T-helper 1 cell treated with Interleukin-12 subunit alpha and Interleukin-12 subunit beta and Interleukin-4 antibody, amounts not matched to agents 30 μg/mL and 1 μg/mL, for 36 hours (primary cell): ENCODE measurements at regions not wholly inside any gene's neighbourhood (a gene's known extent, or its start where the extent isn't known, plus 50 kb on each side); places are given as distances from the start of the nearest gene placed in this dataset.
"Not testable (repeated sequence)": the region's sequence is repeated elsewhere in the genome, so short reads cannot be mapped to it uniquely, and the experiment has no call there.

Source experiments
- H3K27ac Mint-ChIP-seq: one replicate; pipeline ENCODE4 v1.8.0; 2021; ENCODE audit warnings: mild to moderate bottlenecking, mixed read lengths
- H3K27me3 Mint-ChIP-seq: one replicate; pipeline ENCODE4 v1.8.0; 2021; ENCODE audit warnings: low read depth, mixed read lengths
- H3K36me3 Mint-ChIP-seq: one replicate; pipeline ENCODE4 v1.8.0; 2021; ENCODE audit warnings: low read depth, mixed read lengths
- H3K4me1 Mint-ChIP-seq: one replicate; pipeline ENCODE4 v1.8.0; 2021; ENCODE audit warnings: low read depth, mixed read lengths
- H3K4me3 Mint-ChIP-seq: one replicate; pipeline ENCODE4 v1.8.0; 2021; ENCODE audit warnings: mild to moderate bottlenecking, moderate library complexity, mixed read lengths
- H3K9me3 Mint-ChIP-seq: one replicate; pipeline ENCODE4 v1.8.0; 2021; ENCODE audit warnings: mixed read lengths

- not testable (repeated sequence) for H3K27ac Mint-ChIP-seq, H3K27me3 Mint-ChIP-seq, H3K9me3 Mint-ChIP-seq, H3K4me1 Mint-ChIP-seq, H3K4me3 Mint-ChIP-seq, H3K36me3 Mint-ChIP-seq
Measured at GRCh38 chr4:3894086-3894959, 128.1 kb downstream of the ADRA2C start.

DNA sequence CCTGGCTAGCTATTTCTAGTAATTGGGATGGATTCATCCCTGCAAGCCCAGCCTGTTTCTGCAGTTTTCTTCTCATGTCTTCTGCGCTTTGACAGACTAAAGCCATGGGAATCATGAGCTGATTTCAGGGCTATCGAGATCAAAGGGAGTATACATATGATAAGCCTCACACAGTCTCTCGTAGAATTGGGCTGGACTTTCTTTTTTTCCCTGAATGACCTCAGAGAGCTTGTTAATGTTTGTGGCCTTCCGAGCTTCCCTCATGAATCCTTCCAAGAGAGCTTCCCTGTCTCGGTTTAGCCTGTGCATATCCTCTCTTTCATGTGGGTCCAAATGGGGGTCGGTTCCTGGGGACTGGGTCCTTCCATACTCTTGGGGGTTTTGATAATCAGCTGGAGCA lies 130.3 kb downstream of the ADRA2C start:
- Mint-ChIP-seq H3K27ac (no peak overlapping the region), H3K9me3 (no peaks in the 10 kb centered on the region), H3K4me1 (no peaks in the 10 kb centered on the region), H3K27me3 (no peaks in the 10 kb centered on the region), H3K4me3 (no peak overlapping the region), H3K36me3 (no peaks in the 10 kb centered on the region)

DNA sequence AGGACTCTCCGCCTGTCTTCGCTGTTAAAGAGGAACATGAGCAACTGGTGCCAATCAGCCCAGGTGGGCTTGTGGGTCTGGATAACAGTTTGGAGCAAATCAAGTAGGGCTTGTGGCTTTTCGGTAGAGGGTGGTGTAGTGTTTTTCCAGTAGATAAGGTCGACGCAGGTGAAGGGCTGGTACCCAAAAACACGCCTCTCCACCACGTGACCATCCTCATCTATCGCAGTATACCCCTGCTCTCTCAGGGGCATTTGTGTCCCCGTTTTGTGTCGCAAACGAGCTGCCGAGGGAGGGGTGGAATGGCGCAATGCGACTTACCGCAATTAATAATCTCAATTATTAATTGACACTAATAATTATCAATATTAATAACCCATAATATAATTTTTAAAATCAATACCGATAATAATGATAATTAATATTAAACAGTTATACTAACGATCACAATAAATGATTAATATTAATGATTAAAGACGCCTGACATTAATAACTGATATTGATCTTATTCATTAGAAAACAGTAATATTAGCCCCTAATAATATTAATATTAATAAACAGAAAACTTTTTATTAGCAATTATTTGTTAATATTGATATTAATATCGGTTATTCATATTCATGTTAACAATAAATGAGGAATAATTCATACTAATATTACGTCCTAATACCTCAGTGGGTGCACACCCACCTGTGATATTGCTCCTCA lies 130.8 kb downstream of the ADRA2C start:
- not testable (repeated sequence) for H3K4me3 Mint-ChIP-seq, H3K4me1 Mint-ChIP-seq, H3K27ac Mint-ChIP-seq, H3K9me3 Mint-ChIP-seq, H3K36me3 Mint-ChIP-seq, H3K27me3 Mint-ChIP-seq

GRCh38 chr4:3898098-3898497 lies 131.9 kb downstream of the ADRA2C start:
- Mint-ChIP-seq H3K9me3 (no peaks in the 10 kb centered on the region), H3K27me3 (no peaks in the 10 kb centered on the region), H3K27ac (no peak overlapping the region)

DNA sequence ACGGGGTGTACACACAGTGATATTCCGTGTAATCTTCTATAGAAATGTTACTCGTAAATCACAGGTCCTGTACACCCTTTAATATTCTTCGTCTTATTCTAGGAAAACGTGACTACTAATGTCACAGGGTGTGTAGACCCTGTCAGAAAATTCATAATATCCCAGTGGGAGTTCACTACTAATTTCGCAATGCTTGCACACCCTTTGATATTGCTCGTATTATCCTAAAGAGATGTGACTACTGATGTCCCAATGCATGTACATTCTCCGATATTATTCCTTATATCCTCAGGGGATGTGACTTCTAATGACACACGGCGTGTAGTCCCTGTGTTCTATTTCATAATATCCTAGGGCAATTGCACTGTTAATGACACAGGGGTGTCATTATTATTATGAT lies 132.7 kb downstream of the ADRA2C start:
- H3K9me3 Mint-ChIP-seq, H3K27ac Mint-ChIP-seq, H3K4me3 Mint-ChIP-seq, H3K4me1 Mint-ChIP-seq, H3K36me3 Mint-ChIP-seq, H3K27me3 Mint-ChIP-seq: not testable (repeated sequence)

More at GRCh38 chr4:3898098-3898497, 131.9 kb downstream of the ADRA2C start:
- no peaks in the 10 kb centered on the region for H3K36me3 Mint-ChIP-seq
- no peak overlapping the region for H3K4me3 Mint-ChIP-seq
- H3K4me1 Mint-ChIP-seq = no peaks in the 10 kb centered on the region

DNA sequence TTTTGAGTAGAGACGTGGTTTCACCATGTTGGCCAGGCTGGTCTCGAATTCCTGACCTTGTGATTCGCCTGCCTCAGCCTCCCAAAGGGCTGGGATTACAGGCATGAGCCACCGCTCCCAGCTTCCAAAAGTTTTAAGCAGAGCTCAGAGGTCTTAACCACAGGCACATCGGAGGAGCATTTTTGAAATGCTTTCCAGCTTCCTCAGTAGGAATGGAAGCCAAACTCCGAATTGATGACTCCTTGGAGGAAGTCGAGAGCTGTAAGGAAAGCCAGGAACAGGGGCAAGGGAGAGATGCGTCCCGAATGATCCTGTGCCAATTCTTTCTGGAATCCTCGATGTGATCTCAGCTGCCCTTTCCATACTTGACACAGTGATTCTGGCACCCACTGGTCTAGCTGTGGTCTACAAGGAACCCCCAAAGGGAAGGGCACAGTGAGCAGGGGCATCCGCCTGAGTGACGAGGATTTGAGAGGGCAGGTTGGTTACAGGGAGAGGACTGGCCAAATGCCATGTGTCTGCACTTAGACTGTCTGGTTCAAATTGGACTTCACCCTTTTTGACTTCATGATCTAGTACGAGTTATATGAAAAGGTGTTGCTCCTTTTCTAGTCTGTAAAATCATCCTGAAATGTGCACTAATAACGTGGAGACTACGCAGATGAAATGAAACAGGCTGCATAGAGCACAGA lies 138.2 kb downstream of the ADRA2C start:
- H3K9me3 Mint-ChIP-seq, H3K27me3 Mint-ChIP-seq: not testable (repeated sequence)

GRCh38 chr4:3909616-3910015 lies 143.4 kb downstream of the ADRA2C start:
- H3K27ac Mint-ChIP-seq, H3K27me3 Mint-ChIP-seq, H3K4me1 Mint-ChIP-seq, H3K36me3 Mint-ChIP-seq, H3K4me3 Mint-ChIP-seq: not testable (repeated sequence)
- peaks cover 13% of the 10 kb centered on the region for H3K9me3 Mint-ChIP-seq

More for the DNA sequence above, 138.2 kb downstream of the ADRA2C start:
- H3K4me3 Mint-ChIP-seq, H3K27ac Mint-ChIP-seq, H3K36me3 Mint-ChIP-seq, H3K4me1 Mint-ChIP-seq: not testable (repeated sequence)

- H3K27ac Mint-ChIP-seq, H3K36me3 Mint-ChIP-seq, H3K27me3 Mint-ChIP-seq, H3K4me1 Mint-ChIP-seq, H3K4me3 Mint-ChIP-seq: not testable (repeated sequence)
- H3K9me3 Mint-ChIP-seq = peaks cover 13% of the 10 kb centered on the region
Measured at GRCh38 chr4:3910161-3910950, 144.2 kb downstream of the ADRA2C start.

DNA sequence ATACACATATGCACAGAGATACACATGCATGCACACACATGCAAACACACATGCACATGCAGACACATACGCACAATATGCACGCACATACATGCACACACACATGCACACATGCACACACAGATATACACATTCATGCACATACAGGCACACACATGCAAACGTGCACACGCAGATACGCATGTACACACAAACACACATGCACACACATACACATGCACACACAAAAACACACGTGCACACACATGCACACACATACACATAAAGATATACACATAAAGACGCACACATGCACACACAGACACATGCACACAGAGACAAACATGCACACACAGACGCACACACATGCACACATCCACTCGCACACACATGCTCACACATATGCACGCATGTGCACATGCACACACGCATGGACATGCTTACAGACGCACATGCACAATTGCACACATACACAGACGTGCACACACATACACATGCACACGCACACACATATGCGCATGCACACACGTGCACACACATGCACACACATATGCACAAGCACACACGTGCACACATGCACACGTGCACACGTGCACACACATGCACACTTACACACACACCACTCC lies 145.2 kb downstream of the ADRA2C start:
- Mint-ChIP-seq H3K27ac (no peak overlapping the region), H3K36me3 (peaks cover 1% of the 10 kb centered on the region), H3K4me1 (no peaks in the 10 kb centered on the region), H3K4me3 (no peak overlapping the region), H3K27me3 (no peaks in the 10 kb centered on the region), H3K9me3 (peaks cover 13% of the 10 kb centered on the region)

- H3K27me3 Mint-ChIP-seq, H3K36me3 Mint-ChIP-seq, H3K4me1 Mint-ChIP-seq, H3K27ac Mint-ChIP-seq, H3K4me3 Mint-ChIP-seq: not testable (repeated sequence)
- H3K9me3 Mint-ChIP-seq = peaks cover 13% of the 10 kb centered on the region
Measured at GRCh38 chr4:3914511-3914910, 148.3 kb downstream of the ADRA2C start.

- H3K9me3 Mint-ChIP-seq, H3K36me3 Mint-ChIP-seq, H3K4me1 Mint-ChIP-seq, H3K4me3 Mint-ChIP-seq, H3K27ac Mint-ChIP-seq, H3K27me3 Mint-ChIP-seq: not testable (repeated sequence)
Measured at GRCh38 chr4:3919509-3919908, 153.3 kb downstream of the ADRA2C start.

- not testable (repeated sequence) for H3K36me3 Mint-ChIP-seq, H3K27ac Mint-ChIP-seq, H3K9me3 Mint-ChIP-seq, H3K4me3 Mint-ChIP-seq, H3K4me1 Mint-ChIP-seq, H3K27me3 Mint-ChIP-seq
Measured at GRCh38 chr4:3921902-3922301, 155.7 kb downstream of the ADRA2C start.

DNA sequence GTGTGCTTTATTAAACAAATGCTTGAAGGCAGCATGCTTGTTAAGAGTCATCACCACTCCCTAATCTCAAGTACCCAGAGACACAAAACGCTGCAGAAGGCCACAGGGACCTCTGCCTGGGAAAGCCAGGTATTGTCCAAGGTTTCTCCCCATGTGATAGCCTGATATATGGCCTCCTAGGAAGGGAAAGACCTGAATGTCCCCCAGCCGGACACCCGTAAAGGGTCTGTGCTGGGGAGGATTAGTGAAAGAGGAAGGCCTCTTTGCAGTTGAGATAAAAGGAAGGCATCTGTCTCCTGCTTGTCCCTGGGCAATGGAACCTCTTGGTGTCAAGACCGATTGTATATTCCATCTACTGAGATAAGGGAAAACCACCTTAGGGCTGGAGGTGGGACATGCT lies 159.7 kb downstream of the ADRA2C start:
- not testable (repeated sequence) for H3K9me3 Mint-ChIP-seq, H3K4me1 Mint-ChIP-seq, H3K36me3 Mint-ChIP-seq, H3K27ac Mint-ChIP-seq, H3K4me3 Mint-ChIP-seq
- peaks cover 22% of the 10 kb centered on the region for H3K27me3 Mint-ChIP-seq

- not testable (repeated sequence) for H3K27ac Mint-ChIP-seq, H3K9me3 Mint-ChIP-seq, H3K4me3 Mint-ChIP-seq, H3K4me1 Mint-ChIP-seq, H3K36me3 Mint-ChIP-seq
- H3K27me3 Mint-ChIP-seq = peaks cover 22% of the 10 kb centered on the region
Measured at GRCh38 chr4:3926271-3926670, 160.1 kb downstream of the ADRA2C start.
